ENCODE measurements at regions not wholly inside any gene's neighbourhood (a gene's known extent, or its start where the extent isn't known, plus 50 kb on each side); places are given as distances from the start of the nearest gene placed in this dataset.

DNA sequence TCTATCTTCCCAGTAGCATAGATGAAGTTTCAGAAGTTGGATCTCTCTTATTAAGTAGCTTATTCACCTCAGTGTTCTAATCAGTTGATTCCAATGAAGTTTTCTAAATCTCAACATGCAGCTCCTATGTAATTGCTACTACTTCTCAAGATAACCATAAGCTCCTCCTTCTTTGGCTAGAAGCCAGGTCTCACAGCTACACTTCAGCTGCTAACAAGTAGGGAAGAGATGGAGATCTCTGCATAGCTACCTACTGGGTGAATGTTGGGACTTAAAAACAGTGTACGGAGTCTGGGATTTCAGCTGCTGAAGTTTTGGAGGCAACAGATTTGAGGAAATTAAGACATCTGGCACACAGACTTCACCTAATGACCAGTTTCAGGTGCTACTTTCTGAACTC lies 661.0 kb downstream of the SLITRK1 start:
- no peak overlapping the region for H3K4me3 ChIP-seq (IDR thresholded peaks at IDR 0.05; ENCODE audit: insufficient read depth, low read depth, low read length)
- H3K36me3 ChIP-seq (ENCODE audit: insufficient read depth): no peaks in the 10 kb centered on the region
- TF ChIP-seq, protein P1, sequence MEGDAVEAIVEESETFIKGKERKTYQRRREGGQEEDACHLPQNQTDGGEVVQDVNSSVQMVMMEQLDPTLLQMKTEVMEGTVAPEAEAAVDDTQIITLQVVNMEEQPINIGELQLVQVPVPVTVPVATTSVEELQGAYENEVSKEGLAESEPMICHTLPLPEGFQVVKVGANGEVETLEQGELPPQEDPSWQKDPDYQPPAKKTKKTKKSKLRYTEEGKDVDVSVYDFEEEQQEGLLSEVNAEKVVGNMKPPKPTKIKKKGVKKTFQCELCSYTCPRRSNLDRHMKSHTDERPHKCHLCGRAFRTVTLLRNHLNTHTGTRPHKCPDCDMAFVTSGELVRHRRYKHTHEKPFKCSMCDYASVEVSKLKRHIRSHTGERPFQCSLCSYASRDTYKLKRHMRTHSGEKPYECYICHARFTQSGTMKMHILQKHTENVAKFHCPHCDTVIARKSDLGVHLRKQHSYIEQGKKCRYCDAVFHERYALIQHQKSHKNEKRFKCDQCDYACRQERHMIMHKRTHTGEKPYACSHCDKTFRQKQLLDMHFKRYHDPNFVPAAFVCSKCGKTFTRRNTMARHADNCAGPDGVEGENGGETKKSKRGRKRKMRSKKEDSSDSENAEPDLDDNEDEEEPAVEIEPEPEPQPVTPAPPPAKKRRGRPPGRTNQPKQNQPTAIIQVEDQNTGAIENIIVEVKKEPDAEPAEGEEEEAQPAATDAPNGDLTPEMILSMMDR (conservative IDR thresholded peaks at IDR 0.05; ENCODE audit: low read depth, low read length): no peak
- no peaks in the 10 kb centered on the region for H3K79me2 ChIP-seq (ENCODE audit: insufficient read depth, low read depth)
- no peak overlapping the region for H3K9ac ChIP-seq
- H4K20me1 ChIP-seq (ENCODE audit: insufficient read depth): no peaks in the 10 kb centered on the region
- H3K27me3 ChIP-seq (ENCODE audit: insufficient read depth, low read depth): no peaks in the 10 kb centered on the region
- peak overlapping the region; percentile 78 for H3K4me2 ChIP-seq
- peak overlapping the region; percentile 58; the same call in 1 of the 2 replicates for H3K27ac ChIP-seq
- H3K4me1 ChIP-seq (ENCODE audit: low read depth, poor library complexity, severe bottlenecking): peaks cover 38% of the 10 kb centered on the region
- H2AFZ ChIP-seq (ENCODE audit: low read depth): 0 out of 2 replicates have a peak overlapping the region, but pooled peaks have one; percentile 4

DNA sequence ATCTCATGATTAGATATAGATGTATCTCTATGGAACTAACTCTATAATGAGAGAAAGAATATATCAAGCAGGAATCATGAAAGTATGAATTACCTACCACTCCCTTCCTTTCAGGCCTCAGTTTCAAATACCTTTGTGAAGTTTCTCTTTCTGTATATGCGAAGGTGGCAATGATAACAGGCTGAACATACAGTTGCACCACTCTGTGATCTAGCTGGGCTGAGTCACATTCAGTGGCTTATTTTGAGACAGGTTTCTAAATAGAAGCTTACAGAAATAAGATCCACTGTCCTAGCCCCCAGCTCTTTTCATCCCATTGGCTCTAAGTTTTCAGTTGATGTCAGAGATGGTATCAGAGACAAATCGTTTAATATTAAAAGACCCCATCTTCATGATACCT lies 662.0 kb downstream of the SLITRK1 start:
- H3K4me1 ChIP-seq (ENCODE audit: low read depth, poor library complexity, severe bottlenecking): peaks cover 38% of the 10 kb centered on the region
- H3K27ac ChIP-seq: no peak overlapping the region; the same call in 1 of the 2 replicates
- no peak overlapping the region for H3K4me3 ChIP-seq (IDR thresholded peaks at IDR 0.05; ENCODE audit: insufficient read depth, low read depth, low read length)
- no peaks in the 10 kb centered on the region for H3K79me2 ChIP-seq (ENCODE audit: insufficient read depth, low read depth)
- no peaks in the 10 kb centered on the region for H4K20me1 ChIP-seq (ENCODE audit: insufficient read depth)
- H3K4me2 ChIP-seq: peak overlapping the region; percentile 78; the same call in 1 of the 2 replicates
- H3K27me3 ChIP-seq (ENCODE audit: insufficient read depth, low read depth): no peaks in the 10 kb centered on the region
- no peak overlapping the region for H3K9ac ChIP-seq
- TF ChIP-seq, protein P1 (conservative IDR thresholded peaks at IDR 0.05; ENCODE audit: low read depth, low read length): no peak
- no peaks in the 10 kb centered on the region for H3K36me3 ChIP-seq (ENCODE audit: insufficient read depth)
- H2AFZ ChIP-seq (ENCODE audit: low read depth): no peak overlapping the region

DNA sequence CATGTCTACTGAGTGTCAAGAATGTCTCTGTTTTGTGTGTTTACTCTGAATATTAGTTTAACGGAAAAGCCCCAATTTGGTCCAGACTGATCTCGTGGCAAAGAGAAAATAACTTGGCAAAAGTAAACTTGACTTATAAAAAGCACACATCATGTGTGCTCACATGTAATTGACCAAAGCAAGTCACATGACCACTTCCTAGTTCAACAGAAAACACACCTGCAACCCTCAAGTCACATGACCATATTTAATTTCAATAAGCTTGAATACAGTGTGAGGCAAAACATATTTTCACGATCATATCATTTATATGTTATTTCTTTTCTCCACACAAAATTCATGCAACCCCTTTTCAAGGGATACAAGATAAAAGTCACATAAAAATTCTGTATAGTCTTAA lies 662.4 kb downstream of the SLITRK1 start:
- H3K27me3 ChIP-seq (ENCODE audit: insufficient read depth, low read depth): no peaks in the 10 kb centered on the region
- H3K27ac ChIP-seq: no peak overlapping the region
- H3K36me3 ChIP-seq (ENCODE audit: insufficient read depth): no peaks in the 10 kb centered on the region
- no peak overlapping the region for H3K9ac ChIP-seq
- peak overlapping the region; percentile 78; the same call in 1 of the 2 replicates for H3K4me2 ChIP-seq
- H3K4me3 ChIP-seq (IDR thresholded peaks at IDR 0.05; ENCODE audit: insufficient read depth, low read depth, low read length): no peak overlapping the region
- TF ChIP-seq, protein P1 (conservative IDR thresholded peaks at IDR 0.05; ENCODE audit: low read depth, low read length): no peak
- H3K79me2 ChIP-seq (ENCODE audit: insufficient read depth, low read depth): no peaks in the 10 kb centered on the region
- H2AFZ ChIP-seq (ENCODE audit: low read depth): no peak overlapping the region
- H4K20me1 ChIP-seq (ENCODE audit: insufficient read depth): no peaks in the 10 kb centered on the region
- H3K4me1 ChIP-seq (ENCODE audit: low read depth, poor library complexity, severe bottlenecking): peaks cover 38% of the 10 kb centered on the region

DNA sequence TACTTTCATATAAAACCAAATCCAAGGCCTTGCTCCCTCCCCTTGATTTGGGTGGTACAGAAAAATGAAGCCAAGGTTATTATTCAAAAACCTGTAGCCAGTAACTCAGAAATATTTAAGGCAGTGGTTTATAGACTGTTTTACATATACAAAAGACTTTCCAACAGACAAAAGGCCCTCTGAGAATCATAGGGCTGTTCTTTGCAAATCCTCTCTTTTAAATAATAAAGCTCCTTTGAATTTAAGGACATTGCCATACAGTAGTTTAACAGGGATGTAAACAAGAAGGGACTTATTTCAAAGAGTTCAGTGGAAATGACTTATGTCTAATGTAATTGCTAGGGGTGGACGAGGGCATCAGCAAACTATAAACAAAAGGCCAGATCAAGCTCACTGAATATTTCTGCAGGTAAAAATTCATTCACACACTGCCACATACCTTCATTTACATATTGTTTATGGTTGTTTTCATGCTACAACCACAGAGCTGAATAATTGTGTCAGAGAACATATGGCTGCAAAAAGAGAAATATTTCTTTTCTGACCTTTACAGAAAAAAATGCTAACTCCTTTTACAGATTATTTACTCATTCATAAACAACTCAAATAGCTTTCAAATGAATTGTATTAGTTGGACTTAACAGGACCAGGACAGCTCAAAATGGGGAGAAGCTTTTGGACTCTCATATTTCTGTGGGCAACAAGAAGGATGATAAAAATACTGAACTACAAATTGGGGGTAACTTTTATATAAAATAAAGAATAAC lies 665.6 kb downstream of the SLITRK1 start:
- no peaks in the 10 kb centered on the region for H4K20me1 ChIP-seq (ENCODE audit: insufficient read depth)
- no peaks in the 10 kb centered on the region for H3K79me2 ChIP-seq (ENCODE audit: insufficient read depth, low read depth)
- H3K27ac ChIP-seq: no peak overlapping the region
- TF ChIP-seq, protein P1 (conservative IDR thresholded peaks at IDR 0.05; ENCODE audit: low read depth, low read length): no peak
- H3K36me3 ChIP-seq (ENCODE audit: insufficient read depth): no peaks in the 10 kb centered on the region
- H2AFZ ChIP-seq (ENCODE audit: low read depth): no peak overlapping the region
- no peak overlapping the region for H3K4me3 ChIP-seq (IDR thresholded peaks at IDR 0.05; ENCODE audit: insufficient read depth, low read depth, low read length)
- no peak overlapping the region for H3K9ac ChIP-seq
- no peak overlapping the region for H3K4me2 ChIP-seq
- peaks cover 23% of the 10 kb centered on the region for H3K4me1 ChIP-seq (ENCODE audit: low read depth, poor library complexity, severe bottlenecking)
- H3K27me3 ChIP-seq (ENCODE audit: insufficient read depth, low read depth): no peaks in the 10 kb centered on the region

Measured in KMS-11 (cell line).